BLaER1 treated with 17β-estradiol and CSF1 and Interleukin-3, amounts not matched to agents 10 nM and 100 nM (cell line): ENCODE measurements at regions not wholly inside any gene's neighbourhood (a gene's known extent, or its start where the extent isn't known, plus 50 kb on each side); places are given as distances from the start of the nearest gene placed in this dataset.

Experiments
- H3K27ac ChIP-seq, 11 experiments: shearing (Covaris generic); formaldehyde crosslinking; 2 replicates each; pipeline ENCODE4 v1.8.1; 2022
- H3K27me3 ChIP-seq, 11 experiments: shearing (Covaris generic); formaldehyde crosslinking; 2 replicates each; pipeline ENCODE4 v1.8.1; 2022
- H3K36me3 ChIP-seq, 11 experiments: shearing (Covaris generic); formaldehyde crosslinking; 2 replicates each; pipeline ENCODE4 v1.8.1; 2022
- H3K4me1 ChIP-seq, 10 experiments: shearing (Covaris generic); formaldehyde crosslinking; 2 replicates each; pipeline ENCODE4 v1.8.1; 2022
- H3K4me2 ChIP-seq, 11 experiments: shearing (Covaris generic); formaldehyde crosslinking; 2 replicates each; pipeline ENCODE4 v1.8.1; 2022
- H3K4me3 ChIP-seq, 10 experiments: shearing (Covaris generic); formaldehyde crosslinking; 2 replicates each; pipeline ENCODE4 v1.8.1; 2022
- H3K9ac ChIP-seq, 11 experiments: shearing (Covaris generic); formaldehyde crosslinking; 2 replicates each; pipeline ENCODE4 v1.8.1; 2022
- H3K9me3 ChIP-seq, 11 experiments: shearing (Covaris generic); formaldehyde crosslinking; replicated peaks in 1 of 11; 2 replicates each; pipeline ENCODE4 v1.8.1; 2022
- H4K20me1 ChIP-seq, 11 experiments: shearing (Covaris generic); formaldehyde crosslinking; 2 replicates each; pipeline ENCODE4 v1.8.1; 2022
- Cebpa-rat ChIP-seq, 11 experiments: shearing (Covaris generic); IDR thresholded peaks; 2 replicates each; pipeline ENCODE4 v1.8.1; 2022

DNA sequence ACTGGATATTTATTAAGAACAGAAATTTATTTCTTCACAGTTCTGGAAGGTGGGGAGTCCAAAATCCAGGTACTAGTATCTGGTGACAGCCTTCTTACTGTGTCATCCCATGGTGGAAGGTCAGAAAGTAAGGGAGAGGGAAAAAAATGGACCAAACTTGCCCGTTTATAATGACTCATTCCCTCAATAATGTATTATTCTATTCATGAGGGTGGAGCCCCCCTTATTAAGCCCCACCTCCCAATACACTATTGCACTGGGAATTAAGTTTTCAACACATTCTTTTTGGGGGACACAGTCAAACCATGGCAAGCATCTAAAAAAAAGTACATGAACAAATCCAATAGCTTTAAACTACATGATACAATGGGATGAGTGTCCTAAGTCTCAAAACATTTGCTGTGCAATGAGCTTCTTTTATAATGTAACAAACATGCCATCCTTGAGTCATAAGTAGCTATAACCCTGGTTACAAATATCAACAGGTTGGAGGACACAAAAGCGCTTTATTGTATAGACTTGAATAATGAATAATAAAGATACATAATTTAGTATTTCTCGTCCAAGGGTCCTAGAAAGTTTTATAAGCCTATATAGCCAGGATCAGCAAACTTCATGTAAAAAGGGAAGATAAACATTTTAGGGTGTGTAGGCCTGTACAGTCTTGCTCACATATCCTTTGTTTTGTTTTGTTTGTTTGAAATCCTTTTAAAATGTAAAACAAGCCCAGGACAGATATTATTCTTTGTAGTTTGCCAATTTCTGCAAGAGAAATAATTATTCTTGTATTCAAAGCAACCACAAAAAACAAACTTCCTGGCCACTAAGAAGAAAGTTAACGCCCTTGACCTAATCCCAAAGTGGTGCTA, 160.6 kb upstream of the RAP2B start:
- Histone ChIP-seq H4K20me1 (no peaks in the 10 kb centered on the region), H3K9me3 (no peaks in the 10 kb centered on the region), H3K4me1 (no peaks in the 10 kb centered on the region), H3K27me3 (no peaks in the 10 kb centered on the region), H3K9ac (no peak overlapping the region), H3K27ac (no peak overlapping the region), H3K36me3 (no peaks in the 10 kb centered on the region), H3K4me2 (no peak overlapping the region), H3K4me3 (no peak overlapping the region)
- no peak for TF ChIP-seq Cebpa-rat (IDR thresholded peaks at IDR 0.05)

DNA sequence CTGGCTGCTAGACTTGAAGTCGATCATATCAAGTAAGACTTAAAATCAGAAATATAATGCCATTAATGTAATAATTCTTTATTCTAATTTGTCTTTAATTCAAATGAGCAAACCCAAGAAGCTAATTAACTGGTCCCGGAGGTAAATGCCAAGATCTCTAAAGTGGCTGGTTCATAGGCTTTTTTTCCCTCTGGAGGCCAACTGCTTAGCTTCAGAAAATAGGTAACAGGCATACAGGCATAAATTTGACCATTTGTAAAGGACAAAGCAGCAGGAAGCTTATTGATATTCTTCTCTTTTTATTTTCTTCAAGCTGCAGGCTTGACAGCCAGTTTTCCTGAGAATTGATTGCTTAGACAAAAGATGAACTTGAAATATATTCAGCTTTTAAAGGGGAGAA, 158.6 kb upstream of the RAP2B start:
- no peak overlapping the region for H3K4me3 ChIP-seq
- no peaks in the 10 kb centered on the region for H3K27me3 ChIP-seq
- H3K4me2 ChIP-seq, result no peak overlapping the region
- H3K9me3 ChIP-seq, result no peaks in the 10 kb centered on the region
- H3K27ac ChIP-seq, result no peak overlapping the region
- H3K36me3 ChIP-seq, result no peaks in the 10 kb centered on the region
- H4K20me1 ChIP-seq, result no peaks in the 10 kb centered on the region
- TF ChIP-seq Cebpa-rat (IDR thresholded peaks at IDR 0.05), result no peak
- no peak overlapping the region for H3K9ac ChIP-seq
- H3K4me1 ChIP-seq, result no peaks in the 10 kb centered on the region

DNA sequence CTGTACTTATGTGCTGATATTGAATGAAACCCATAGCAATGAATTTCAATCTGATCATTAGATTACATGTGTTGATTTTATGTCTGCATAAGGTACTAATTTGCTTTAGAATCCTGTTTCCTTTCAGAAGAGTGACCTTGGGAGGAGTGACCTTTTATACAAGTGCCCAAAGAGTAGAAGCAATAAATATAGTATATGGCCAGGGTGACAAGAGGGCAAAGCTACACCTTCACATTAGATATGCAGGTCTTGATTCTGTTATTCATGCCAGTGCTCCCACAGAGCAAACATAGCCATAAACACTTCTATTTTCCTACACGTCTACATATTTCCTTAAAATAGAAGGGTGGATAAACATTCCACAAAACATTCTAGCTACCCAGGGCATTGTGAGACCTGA, 158.2 kb upstream of the RAP2B start:
- H3K9me3 ChIP-seq, result no peaks in the 10 kb centered on the region
- no peak for TF ChIP-seq Cebpa-rat (IDR thresholded peaks at IDR 0.05)
- H3K4me3 ChIP-seq, result no peak overlapping the region
- H3K4me2 ChIP-seq, result no peak overlapping the region
- H3K9ac ChIP-seq, result no peak overlapping the region
- H3K36me3 ChIP-seq, result no peaks in the 10 kb centered on the region
- H3K27me3 ChIP-seq, result no peaks in the 10 kb centered on the region
- H3K27ac ChIP-seq, result no peak overlapping the region
- no peaks in the 10 kb centered on the region for H4K20me1 ChIP-seq
- H3K4me1 ChIP-seq, result no peaks in the 10 kb centered on the region

DNA sequence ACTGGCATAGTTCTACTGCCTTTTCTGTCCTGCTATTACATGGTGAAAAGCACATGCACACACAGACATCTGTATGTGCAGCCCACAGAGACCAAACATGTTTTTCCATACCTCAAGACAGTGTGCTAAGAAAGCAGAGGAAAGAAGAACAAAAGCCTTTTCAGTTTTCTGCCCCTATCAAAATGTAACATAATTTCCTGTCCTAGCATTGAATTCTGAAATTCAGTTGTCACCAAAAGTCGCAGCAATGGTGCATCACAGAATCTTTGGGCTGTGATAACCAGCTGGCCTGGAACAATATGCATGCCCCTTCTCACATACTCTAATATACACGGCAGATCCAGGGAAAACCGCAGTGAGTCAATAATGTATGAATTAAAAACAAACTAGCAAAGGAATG, 153.8 kb upstream of the RAP2B start:
- Histone ChIP-seq H4K20me1 (no peaks in the 10 kb centered on the region), H3K27me3 (no peaks in the 10 kb centered on the region), H3K9ac (no peak overlapping the region), H3K4me1 (no peaks in the 10 kb centered on the region), H3K36me3 (no peaks in the 10 kb centered on the region), H3K27ac (no peak overlapping the region), H3K4me3 (no peak overlapping the region), H3K4me2 (no peak overlapping the region), H3K9me3 (no peaks in the 10 kb centered on the region)
- no peak for TF ChIP-seq Cebpa-rat (IDR thresholded peaks at IDR 0.05)

DNA sequence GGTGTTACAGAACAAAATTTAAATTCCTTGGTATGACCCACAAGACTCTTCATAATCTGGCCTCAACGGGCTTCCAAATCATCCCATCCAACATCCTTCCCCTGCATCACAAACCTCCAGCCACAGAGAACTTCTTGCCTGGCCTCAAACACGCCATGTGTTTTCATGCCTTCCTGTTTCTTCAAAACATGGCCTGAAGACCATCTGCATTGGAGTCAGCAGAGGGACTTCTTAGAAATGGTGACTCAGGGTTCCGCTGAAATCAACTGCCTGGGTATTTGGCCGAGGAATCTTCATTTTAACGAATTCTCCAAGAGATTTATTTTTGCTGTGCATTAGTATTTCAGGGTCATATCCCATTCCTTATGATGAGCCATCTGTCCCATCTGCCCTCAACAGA, 138.1 kb upstream of the RAP2B start:
- H3K9ac ChIP-seq, result no peak overlapping the region
- no peak overlapping the region for H3K27ac ChIP-seq
- no peak for TF ChIP-seq Cebpa-rat (IDR thresholded peaks at IDR 0.05)
- H3K4me3 ChIP-seq, result no peak overlapping the region
- H3K27me3 ChIP-seq, result no peaks in the 10 kb centered on the region
- H3K4me1 ChIP-seq, result no peaks in the 10 kb centered on the region
- H4K20me1 ChIP-seq, result no peaks in the 10 kb centered on the region
- H3K9me3 ChIP-seq, result no peaks in the 10 kb centered on the region
- H3K4me2 ChIP-seq, result no peak overlapping the region
- H3K36me3 ChIP-seq, result no peaks in the 10 kb centered on the region

DNA sequence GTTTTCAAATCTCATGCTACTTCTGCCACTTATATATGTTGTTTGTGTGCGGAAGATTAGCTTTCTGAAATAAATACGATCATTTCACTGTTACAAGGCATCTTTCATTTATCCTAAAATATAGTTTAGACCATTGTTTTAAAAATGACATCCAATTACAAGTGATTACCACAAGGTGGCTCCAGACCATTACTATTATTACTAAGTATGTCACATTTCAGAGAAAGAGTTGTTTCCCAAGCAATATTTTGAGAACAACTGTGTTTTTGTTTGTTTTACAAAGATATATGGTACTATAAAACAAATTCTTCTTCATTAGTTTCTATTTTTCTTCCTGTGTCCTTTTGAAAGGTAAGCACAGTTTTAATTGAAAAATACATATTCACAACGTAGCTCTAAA, 136.0 kb upstream of the RAP2B start:
- H3K27me3 ChIP-seq, result no peaks in the 10 kb centered on the region
- H3K4me1 ChIP-seq, result 0 out of 20 replicates have a peak, but pooled peaks cover 0 to under 1% (median 0%) of the 10 kb centered on the region in 10 experiments
- H3K27ac ChIP-seq, result no peak overlapping the region
- no peak overlapping the region for H3K4me2 ChIP-seq
- no peaks in the 10 kb centered on the region for H3K9me3 ChIP-seq
- no peak overlapping the region for H3K4me3 ChIP-seq
- no peaks in the 10 kb centered on the region for H3K36me3 ChIP-seq
- no peaks in the 10 kb centered on the region for H4K20me1 ChIP-seq
- no peak for TF ChIP-seq Cebpa-rat (IDR thresholded peaks at IDR 0.05)
- H3K9ac ChIP-seq, result no peak overlapping the region

DNA sequence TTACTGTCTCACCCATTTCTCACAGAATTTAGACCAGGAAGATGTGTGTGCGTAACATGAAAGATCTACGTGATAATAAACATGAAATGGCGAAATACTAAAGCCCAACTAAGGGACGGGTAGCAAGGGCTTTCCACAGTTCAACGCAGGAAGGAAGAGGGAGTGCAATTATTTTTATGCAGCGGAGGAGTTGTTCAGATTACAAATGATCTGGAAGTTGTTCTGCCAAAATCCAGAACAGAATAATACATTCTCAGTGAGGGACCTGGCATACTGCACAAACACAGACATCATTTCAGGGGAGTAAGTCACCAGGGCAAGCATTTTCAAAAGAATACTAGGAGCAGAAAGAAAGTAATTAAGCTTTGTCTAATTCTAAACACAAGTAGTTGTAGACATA, 133.6 kb upstream of the RAP2B start:
- TF ChIP-seq Cebpa-rat (IDR thresholded peaks at IDR 0.05), result no peak
- Histone ChIP-seq H3K9ac (no peak overlapping the region), H3K4me1 (peaks cover 3 to 13% (median 7%) of the 10 kb centered on the region in 10 experiments; a peak in 14 of 20 replicates), H3K27me3 (no peaks in the 10 kb centered on the region), H3K27ac (no peak overlapping the region), H3K36me3 (no peaks in the 10 kb centered on the region), H3K9me3 (no peaks in the 10 kb centered on the region), H3K4me3 (no peak overlapping the region), H3K4me2 (no peak overlapping the region), H4K20me1 (no peaks in the 10 kb centered on the region)

DNA sequence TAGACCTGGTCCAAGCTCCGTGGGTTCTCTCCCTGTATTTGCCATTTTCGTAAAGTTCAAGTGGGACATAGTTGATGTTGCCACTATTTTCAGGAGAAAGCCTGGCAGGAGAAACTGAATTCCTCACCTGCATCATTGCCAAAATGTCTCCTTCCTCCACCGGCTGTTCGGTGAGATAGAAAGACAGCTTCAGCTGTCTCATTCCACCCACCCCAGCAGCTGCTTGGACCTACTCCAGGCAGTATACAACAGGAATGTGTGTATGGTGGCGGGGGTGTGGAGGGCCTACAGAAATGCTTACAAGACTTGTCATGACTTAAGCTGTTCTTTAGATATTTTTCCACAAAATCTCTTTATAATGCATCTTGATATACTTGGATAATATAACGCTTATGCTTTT, 132.7 kb upstream of the RAP2B start:
- no peak overlapping the region for H3K9ac ChIP-seq
- no peak overlapping the region for H3K4me2 ChIP-seq
- peaks cover 3 to 13% (median 7%) of the 10 kb centered on the region in 10 experiments; a peak in 14 of 20 replicates for H3K4me1 ChIP-seq
- no peak overlapping the region for H3K4me3 ChIP-seq
- no peaks in the 10 kb centered on the region for H3K9me3 ChIP-seq
- H3K36me3 ChIP-seq, result no peaks in the 10 kb centered on the region
- no peak overlapping the region for H3K27ac ChIP-seq
- no peak for TF ChIP-seq Cebpa-rat (IDR thresholded peaks at IDR 0.05)
- H3K27me3 ChIP-seq, result no peaks in the 10 kb centered on the region
- H4K20me1 ChIP-seq, result no peaks in the 10 kb centered on the region

DNA sequence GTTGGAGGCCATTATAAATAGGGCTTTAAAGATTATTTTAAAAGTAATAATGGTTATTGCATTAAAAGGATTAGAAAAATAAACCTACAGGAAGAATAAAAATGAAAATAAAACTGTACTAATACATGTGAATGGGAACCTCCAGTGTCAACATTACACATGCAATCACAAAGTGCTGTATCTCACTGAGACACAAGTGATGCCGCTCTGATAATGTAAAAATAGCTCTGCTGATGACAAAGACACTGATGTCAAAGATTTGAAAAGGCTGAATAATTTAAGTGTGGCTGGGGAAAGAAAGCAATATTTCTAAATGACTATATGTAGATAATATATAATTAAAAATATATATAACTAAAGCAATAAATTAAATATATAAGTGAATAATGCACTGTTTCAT, 129.1 kb upstream of the RAP2B start:
- Histone ChIP-seq H3K36me3 (no peaks in the 10 kb centered on the region), H3K27ac (no peak overlapping the region), H3K4me1 (peaks cover 3 to 13% (median 7%) of the 10 kb centered on the region in 10 experiments; a peak in 14 of 20 replicates), H3K27me3 (no peaks in the 10 kb centered on the region), H4K20me1 (no peaks in the 10 kb centered on the region), H3K4me2 (no peak overlapping the region), H3K9me3 (no peaks in the 10 kb centered on the region), H3K9ac (no peak overlapping the region), H3K4me3 (no peak overlapping the region)
- TF ChIP-seq Cebpa-rat (IDR thresholded peaks at IDR 0.05), result no peak

DNA sequence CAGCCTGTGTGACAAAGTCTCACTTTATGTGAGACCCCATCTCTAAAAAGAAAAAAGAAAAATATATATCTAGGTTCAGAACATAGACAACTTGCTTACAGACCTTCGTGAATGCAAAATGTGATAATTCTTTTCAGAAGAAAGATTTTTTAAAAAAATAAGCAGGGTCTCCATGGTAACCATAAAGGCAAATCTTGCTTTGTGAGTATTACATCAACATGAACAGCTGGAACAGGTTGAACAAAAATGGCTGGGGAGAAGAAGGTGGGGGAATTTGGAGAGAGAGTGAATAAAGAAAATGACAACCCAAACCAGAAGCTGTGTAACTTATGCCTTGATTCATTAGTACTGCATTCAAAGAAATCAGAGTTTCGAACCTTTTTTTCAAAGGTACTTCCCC, 125.2 kb upstream of the RAP2B start:
- Histone ChIP-seq H3K4me3 (no peak overlapping the region), H3K27me3 (no peaks in the 10 kb centered on the region), H3K4me1 (peaks cover 4 to 21% (median 12%) of the 10 kb centered on the region in 10 experiments; a peak in 17 of 20 replicates), H3K9ac (no peak overlapping the region), H3K9me3 (no peaks in the 10 kb centered on the region), H3K36me3 (no peaks in the 10 kb centered on the region), H4K20me1 (no peaks in the 10 kb centered on the region), H3K4me2 (no peak overlapping the region), H3K27ac (no peak overlapping the region)
- TF ChIP-seq Cebpa-rat (IDR thresholded peaks at IDR 0.05), result no peak
